ENCODE measurements at regions not wholly inside any gene's neighbourhood (a gene's known extent, or its start where the extent isn't known, plus 50 kb on each side); places are given as distances from the start of the nearest gene placed in this dataset.

GRCh38 chr2:215811003-215811402 lies 202.3 kb downstream of the MREG start:
- H3K27ac Mint-ChIP-seq = no peak overlapping the region
- H3K4me1 Mint-ChIP-seq = peaks cover 19% of the 10 kb centered on the region
- no peak for ATAC-seq
- no peak for DNase-seq
- no peaks in the 10 kb centered on the region for H3K27me3 Mint-ChIP-seq
- no peaks in the 10 kb centered on the region for H3K9me3 Mint-ChIP-seq
- H3K4me3 Mint-ChIP-seq = no peak overlapping the region
- no peaks in the 10 kb centered on the region for H3K36me3 Mint-ChIP-seq (ENCODE audit: low read depth)

GRCh38 chr2:215808996-215809395 lies 204.4 kb downstream of the MREG start:
- ATAC-seq (no peak), DNase-seq (no peak)
- Mint-ChIP-seq H3K27ac (no peak overlapping the region), H3K27me3 (no peaks in the 10 kb centered on the region), H3K4me1 (peaks cover 19% of the 10 kb centered on the region), H3K36me3 (ENCODE audit: low read depth) (no peaks in the 10 kb centered on the region), H3K4me3 (no peak overlapping the region), H3K9me3 (no peaks in the 10 kb centered on the region)

- Mint-ChIP-seq H3K27ac (no peak overlapping the region), H3K9me3 (no peaks in the 10 kb centered on the region)
- DNase-seq = no peak
Observed at GRCh38 chr2:215808194-215808593, 205.2 kb downstream of the MREG start.

GRCh38 chr2:215805493-215805892 lies 207.9 kb downstream of the MREG start:
- H3K36me3 Mint-ChIP-seq (ENCODE audit: low read depth) = no peaks in the 10 kb centered on the region
- no peak for ATAC-seq
- H3K4me1 Mint-ChIP-seq = no peaks in the 10 kb centered on the region
- peaks cover 4% of the 10 kb centered on the region for H3K9me3 Mint-ChIP-seq
- H3K27me3 Mint-ChIP-seq = no peaks in the 10 kb centered on the region
- H3K4me3 Mint-ChIP-seq = no peak overlapping the region
- no peak for DNase-seq
- H3K27ac Mint-ChIP-seq = no peak overlapping the region

More at GRCh38 chr2:215808194-215808593, 205.2 kb downstream of the MREG start:
- no peak overlapping the region for H3K4me3 Mint-ChIP-seq
- no peak for ATAC-seq
- no peaks in the 10 kb centered on the region for H3K27me3 Mint-ChIP-seq
- H3K36me3 Mint-ChIP-seq (ENCODE audit: low read depth) = no peaks in the 10 kb centered on the region
- peaks cover 19% of the 10 kb centered on the region for H3K4me1 Mint-ChIP-seq

- Mint-ChIP-seq H3K4me1 (no peaks in the 10 kb centered on the region), H3K27me3 (no peaks in the 10 kb centered on the region), H3K9me3 (peaks cover 4% of the 10 kb centered on the region), H3K4me3 (no peak overlapping the region), H3K27ac (no peak overlapping the region), H3K36me3 (ENCODE audit: low read depth) (no peaks in the 10 kb centered on the region)
- DNase-seq (no peak), ATAC-seq (no peak)
Observed at GRCh38 chr2:215803150-215803549, 210.2 kb downstream of the MREG start.

GRCh38 chr2:215799194-215799593 lies 214.2 kb downstream of the MREG start:
- ATAC-seq = no peak
- no peak for DNase-seq
- H3K36me3 Mint-ChIP-seq (ENCODE audit: low read depth) = no peaks in the 10 kb centered on the region
- H3K9me3 Mint-ChIP-seq = peaks cover 4% of the 10 kb centered on the region
- no peak overlapping the region for H3K4me3 Mint-ChIP-seq
- H3K27me3 Mint-ChIP-seq = peaks cover 3% of the 10 kb centered on the region
- peaks cover 14% of the 10 kb centered on the region for H3K4me1 Mint-ChIP-seq
- no peak overlapping the region for H3K27ac Mint-ChIP-seq

- peaks cover 25% of the 10 kb centered on the region for H3K4me1 Mint-ChIP-seq
- DNase-seq = no peak
- H3K9me3 Mint-ChIP-seq = peaks cover 4% of the 10 kb centered on the region
- H3K4me3 Mint-ChIP-seq = no peak overlapping the region
- peaks cover 3% of the 10 kb centered on the region for H3K27me3 Mint-ChIP-seq
- no peaks in the 10 kb centered on the region for H3K36me3 Mint-ChIP-seq (ENCODE audit: low read depth)
- no peak overlapping the region for H3K27ac Mint-ChIP-seq
- no peak for ATAC-seq
Observed at GRCh38 chr2:215797676-215798075, 215.7 kb downstream of the MREG start.

GRCh38 chr2:215796140-215796855 lies 217.1 kb downstream of the MREG start:
- Mint-ChIP-seq H3K27me3 (peaks cover 3% of the 10 kb centered on the region), H3K9me3 (no peaks in the 10 kb centered on the region), H3K4me3 (no peak overlapping the region), H3K4me1 (peaks cover 25% of the 10 kb centered on the region), H3K27ac (peak overlapping the region; percentile 71), H3K36me3 (ENCODE audit: low read depth) (no peaks in the 10 kb centered on the region)
- DNase-seq (no peak), ATAC-seq (peak; percentile 70)

- Mint-ChIP-seq H3K9me3 (no peaks in the 10 kb centered on the region), H3K4me1 (peaks cover 25% of the 10 kb centered on the region), H3K27ac (no peak overlapping the region), H3K27me3 (peaks cover 3% of the 10 kb centered on the region), H3K36me3 (ENCODE audit: low read depth) (no peaks in the 10 kb centered on the region), H3K4me3 (no peak overlapping the region)
- ATAC-seq (no peak), DNase-seq (no peak)
Observed at GRCh38 chr2:215794829-215795546, 218.4 kb downstream of the MREG start.

GRCh38 chr2:215793747-215794595 lies 219.4 kb downstream of the MREG start:
- Mint-ChIP-seq H3K4me1 (peaks cover 25% of the 10 kb centered on the region), H3K4me3 (peak overlapping the region; percentile 17), H3K27ac (peak overlapping the region; percentile 64), H3K27me3 (peaks cover 3% of the 10 kb centered on the region), H3K9me3 (no peaks in the 10 kb centered on the region), H3K36me3 (ENCODE audit: low read depth) (no peaks in the 10 kb centered on the region)
- ATAC-seq = peak; percentile 67
- peak; percentile 41 for DNase-seq

GRCh38 chr2:215791481-215791937 lies 221.8 kb downstream of the MREG start:
- Mint-ChIP-seq H3K4me3 (no peak overlapping the region), H3K27me3 (peaks cover 3% of the 10 kb centered on the region), H3K4me1 (peaks cover 21% of the 10 kb centered on the region), H3K36me3 (ENCODE audit: low read depth) (no peaks in the 10 kb centered on the region), H3K9me3 (no peaks in the 10 kb centered on the region), H3K27ac (no peak overlapping the region)
- ATAC-seq = no peak
- DNase-seq = no peak

- ATAC-seq (no peak), DNase-seq (no peak)
- Mint-ChIP-seq H3K27me3 (no peaks in the 10 kb centered on the region), H3K36me3 (ENCODE audit: low read depth) (no peaks in the 10 kb centered on the region), H3K27ac (no peak overlapping the region), H3K4me3 (no peak overlapping the region), H3K9me3 (no peaks in the 10 kb centered on the region), H3K4me1 (peaks cover 14% of the 10 kb centered on the region)
Observed at GRCh38 chr2:215790523-215791421, 222.6 kb downstream of the MREG start.

- H3K4me1 Mint-ChIP-seq = no peaks in the 10 kb centered on the region
- ATAC-seq (no peak), DNase-seq (no peak)
- no peaks in the 10 kb centered on the region for H3K9me3 Mint-ChIP-seq
- H3K27me3 Mint-ChIP-seq = peaks cover 1% of the 10 kb centered on the region
- no peaks in the 10 kb centered on the region for H3K36me3 Mint-ChIP-seq (ENCODE audit: low read depth)
- H3K4me3 Mint-ChIP-seq = no peak overlapping the region
- H3K27ac Mint-ChIP-seq = no peak overlapping the region
Observed at GRCh38 chr2:215787565-215788178, 225.7 kb downstream of the MREG start.
